ENCODE measurements at regions not wholly inside any gene's neighbourhood (a gene's known extent, or its start where the extent isn't known, plus 50 kb on each side); places are given as distances from the start of the nearest gene placed in this dataset.

GRCh38 chr2:199707593-199708185 lies 143.3 kb downstream of the FTCDNL1 start:
- no peak overlapping the region for H3K4me3 Mint-ChIP-seq
- peaks cover 4% of the 10 kb centered on the region for H3K9me3 Mint-ChIP-seq
- no peak for ATAC-seq (replicated peaks)
- no peaks in the 10 kb centered on the region for H3K36me3 Mint-ChIP-seq (ENCODE audit: low read depth)
- no peak overlapping the region for H3K27ac Mint-ChIP-seq
- H3K27me3 Mint-ChIP-seq, result peaks cover 4% of the 10 kb centered on the region
- no peaks in the 10 kb centered on the region for H3K4me1 Mint-ChIP-seq

DNA sequence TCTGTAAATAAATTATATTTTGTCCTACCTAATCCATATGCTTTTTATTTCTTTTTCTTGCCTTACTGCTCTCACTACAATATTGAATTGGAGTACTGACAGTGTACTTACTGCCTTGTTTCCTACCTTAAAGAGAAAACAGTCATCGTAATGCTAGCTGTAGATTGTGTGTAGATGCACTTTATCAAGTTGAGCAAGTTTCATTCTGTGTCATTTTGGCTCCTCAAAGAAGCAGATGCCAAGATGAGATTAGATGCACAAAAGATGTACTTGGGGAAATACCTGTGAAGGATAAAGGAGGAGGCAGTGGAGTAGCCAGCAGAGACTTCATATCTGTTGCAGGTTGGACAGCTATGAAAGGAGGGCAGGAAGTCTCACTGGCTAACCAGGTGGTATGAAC lies 145.5 kb downstream of the FTCDNL1 start:
- H3K36me3 Mint-ChIP-seq (ENCODE audit: low read depth), result no peaks in the 10 kb centered on the region
- peaks cover 4% of the 10 kb centered on the region for H3K9me3 Mint-ChIP-seq
- no peak overlapping the region for H3K27ac Mint-ChIP-seq
- no peaks in the 10 kb centered on the region for H3K27me3 Mint-ChIP-seq
- no peaks in the 10 kb centered on the region for H3K4me1 Mint-ChIP-seq
- peak; percentile 54 for ATAC-seq (replicated peaks)
- H3K4me3 Mint-ChIP-seq, result no peak overlapping the region

GRCh38 chr2:199704358-199705238 lies 146.4 kb downstream of the FTCDNL1 start:
- Mint-ChIP-seq H3K27me3 (no peaks in the 10 kb centered on the region), H3K4me3 (no peak overlapping the region), H3K27ac (no peak overlapping the region), H3K9me3 (peaks cover 4% of the 10 kb centered on the region), H3K36me3 (ENCODE audit: low read depth) (no peaks in the 10 kb centered on the region), H3K4me1 (no peaks in the 10 kb centered on the region)
- ATAC-seq (replicated peaks), result peak; percentile 48

DNA sequence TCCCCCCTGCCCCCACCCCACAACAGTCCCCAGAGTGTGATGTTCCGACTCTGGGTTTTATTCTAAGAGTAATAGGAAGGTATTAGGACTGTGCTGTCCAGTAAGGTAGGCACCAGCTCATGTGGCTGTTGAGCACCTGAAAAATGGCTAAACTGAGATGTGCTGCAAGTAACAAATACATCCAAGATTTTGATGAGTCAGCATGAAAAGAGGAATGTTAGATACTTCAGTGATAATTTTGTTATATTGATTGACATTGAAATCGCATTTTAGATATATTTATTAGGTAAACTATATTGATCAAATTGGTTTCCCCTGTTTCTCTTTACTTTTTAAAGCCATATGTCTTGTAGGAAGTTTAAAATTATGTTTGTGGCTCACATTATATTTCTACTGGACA lies 147.8 kb downstream of the FTCDNL1 start:
- Mint-ChIP-seq H3K4me3 (no peak overlapping the region), H3K27ac (no peak overlapping the region), H3K27me3 (no peaks in the 10 kb centered on the region), H3K36me3 (ENCODE audit: low read depth) (no peaks in the 10 kb centered on the region), H3K4me1 (no peaks in the 10 kb centered on the region), H3K9me3 (peaks cover 4% of the 10 kb centered on the region)
- ATAC-seq (replicated peaks), result no peak

DNA sequence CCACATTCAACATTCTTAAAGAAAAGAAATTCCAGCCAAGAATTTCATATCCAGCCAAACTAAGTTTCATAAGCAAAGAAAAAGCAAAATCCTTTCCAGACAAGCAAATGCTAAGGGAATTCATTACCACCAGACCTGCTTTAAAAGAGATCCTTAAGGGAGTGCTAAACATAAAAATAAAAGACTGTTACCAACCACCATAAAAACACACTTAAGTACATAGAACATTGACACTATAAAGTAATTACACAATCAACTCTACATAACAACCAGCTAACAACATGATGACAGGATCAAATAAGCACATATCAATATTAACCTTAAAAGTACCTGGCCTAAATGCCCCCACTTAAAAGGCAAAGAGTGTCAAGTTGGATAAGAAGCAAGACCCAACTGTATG lies 153.5 kb downstream of the FTCDNL1 start:
- Mint-ChIP-seq H3K4me1 (no peaks in the 10 kb centered on the region), H3K4me3 (no peak overlapping the region), H3K36me3 (ENCODE audit: low read depth) (no peaks in the 10 kb centered on the region), H3K27me3 (peaks cover 12% of the 10 kb centered on the region), H3K9me3 (no peaks in the 10 kb centered on the region), H3K27ac (no peak overlapping the region)
- ATAC-seq (replicated peaks), result no peak

DNA sequence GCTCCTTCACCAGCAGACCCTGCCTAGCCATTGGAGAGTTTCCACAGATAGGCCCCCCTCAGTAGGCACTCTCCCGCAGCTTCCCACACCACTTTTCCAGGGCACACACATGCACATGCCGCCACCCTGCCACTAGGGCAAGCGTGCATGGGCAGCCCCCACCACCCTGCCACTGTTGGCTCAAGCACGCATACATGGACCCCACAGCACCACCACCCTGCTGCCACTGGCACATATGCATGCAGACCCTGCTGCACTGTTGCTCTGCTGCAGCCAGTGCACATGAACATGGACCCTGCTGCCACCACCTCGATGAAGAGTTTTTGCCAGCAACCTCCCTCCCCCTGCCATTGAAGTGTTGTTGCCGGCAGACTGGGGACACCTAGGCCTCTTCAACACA lies 154.9 kb downstream of the FTCDNL1 start:
- no peak overlapping the region for H3K4me3 Mint-ChIP-seq
- H3K9me3 Mint-ChIP-seq, result no peaks in the 10 kb centered on the region
- no peaks in the 10 kb centered on the region for H3K4me1 Mint-ChIP-seq
- H3K27ac Mint-ChIP-seq, result no peak overlapping the region
- no peak for ATAC-seq (replicated peaks)
- H3K27me3 Mint-ChIP-seq, result peaks cover 15% of the 10 kb centered on the region
- H3K36me3 Mint-ChIP-seq (ENCODE audit: low read depth), result no peaks in the 10 kb centered on the region

DNA sequence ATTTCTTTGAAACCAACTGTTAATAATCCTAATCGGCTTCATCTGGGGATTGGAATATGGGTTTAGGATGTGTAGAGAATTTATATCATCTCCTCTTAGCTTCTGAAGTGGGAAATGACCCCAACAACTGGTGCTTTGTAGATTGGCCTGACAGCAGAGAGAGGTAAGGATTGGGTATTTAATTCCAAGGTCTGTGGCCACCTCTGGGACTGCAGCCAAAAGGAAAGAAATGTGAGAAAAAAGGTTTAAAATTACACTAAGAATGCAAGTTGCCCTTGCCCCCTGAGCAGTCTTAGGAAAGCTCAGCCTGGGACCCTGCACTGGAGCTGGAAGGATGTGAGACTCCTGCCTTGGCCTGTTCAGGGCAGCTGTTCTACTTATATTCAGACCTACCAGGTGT lies 157.1 kb downstream of the FTCDNL1 start:
- Mint-ChIP-seq H3K36me3 (ENCODE audit: low read depth) (no peaks in the 10 kb centered on the region), H3K27me3 (peaks cover 15% of the 10 kb centered on the region), H3K27ac (no peak overlapping the region), H3K4me3 (no peak overlapping the region), H3K9me3 (no peaks in the 10 kb centered on the region), H3K4me1 (no peaks in the 10 kb centered on the region)
- no peak for ATAC-seq (replicated peaks)

GRCh38 chr2:199692489-199692888 lies 158.5 kb downstream of the FTCDNL1 start:
- Mint-ChIP-seq H3K4me1 (no peaks in the 10 kb centered on the region), H3K27me3 (peaks cover 9% of the 10 kb centered on the region), H3K27ac (no peak overlapping the region), H3K36me3 (ENCODE audit: low read depth) (no peaks in the 10 kb centered on the region), H3K9me3 (no peaks in the 10 kb centered on the region), H3K4me3 (no peak overlapping the region)
- ATAC-seq (replicated peaks), result no peak

- Mint-ChIP-seq H3K9me3 (no peaks in the 10 kb centered on the region), H3K36me3 (ENCODE audit: low read depth) (no peaks in the 10 kb centered on the region), H3K27me3 (peaks cover 3% of the 10 kb centered on the region)
These were observed 160.8 kb downstream of the FTCDNL1 start for GRCh38 chr2:199690225-199690624.

GRCh38 chr2:199685669-199686068 lies 165.3 kb downstream of the FTCDNL1 start:
- Mint-ChIP-seq H3K36me3 (ENCODE audit: low read depth) (no peaks in the 10 kb centered on the region), H3K9me3 (no peaks in the 10 kb centered on the region), H3K27ac (no peak overlapping the region), H3K4me3 (no peak overlapping the region), H3K27me3 (no peaks in the 10 kb centered on the region), H3K4me1 (no peaks in the 10 kb centered on the region)
- peak; percentile 43 for ATAC-seq (replicated peaks)

More at GRCh38 chr2:199690225-199690624, 160.8 kb downstream of the FTCDNL1 start:
- Mint-ChIP-seq H3K27ac (no peak overlapping the region), H3K4me1 (no peaks in the 10 kb centered on the region), H3K4me3 (no peak overlapping the region)
- ATAC-seq (replicated peaks), result no peak

DNA sequence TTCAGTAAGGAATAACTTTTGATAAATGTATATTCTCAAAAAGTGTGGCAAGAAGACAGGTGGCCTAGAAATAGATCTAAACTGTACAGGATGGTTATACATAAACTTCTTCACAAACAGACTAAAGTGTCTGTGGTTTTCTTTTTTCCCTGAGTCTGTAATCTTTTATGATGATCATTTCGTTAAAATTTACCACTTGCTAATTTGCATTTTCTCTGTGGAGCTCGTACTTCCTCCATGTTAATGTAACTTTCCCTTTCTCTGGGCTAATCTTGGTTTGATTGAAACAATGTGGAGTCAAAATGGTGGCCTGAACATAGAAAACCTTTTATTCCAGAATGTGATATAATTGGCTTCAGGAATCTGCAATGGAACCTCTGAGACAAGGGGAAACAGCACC lies 166.2 kb downstream of the FTCDNL1 start:
- peaks cover 4% of the 10 kb centered on the region for H3K27me3 Mint-ChIP-seq
- no peaks in the 10 kb centered on the region for H3K4me1 Mint-ChIP-seq
- no peaks in the 10 kb centered on the region for H3K36me3 Mint-ChIP-seq (ENCODE audit: low read depth)
- no peak for ATAC-seq (replicated peaks)
- H3K9me3 Mint-ChIP-seq, result no peaks in the 10 kb centered on the region
- no peak overlapping the region for H3K27ac Mint-ChIP-seq
- no peak overlapping the region for H3K4me3 Mint-ChIP-seq

GRCh38 chr2:199684168-199684567 lies 166.8 kb downstream of the FTCDNL1 start:
- ATAC-seq (replicated peaks), result no peak
- no peaks in the 10 kb centered on the region for H3K4me1 Mint-ChIP-seq
- H3K9me3 Mint-ChIP-seq, result no peaks in the 10 kb centered on the region
- H3K27ac Mint-ChIP-seq, result no peak overlapping the region
- H3K27me3 Mint-ChIP-seq, result peaks cover 4% of the 10 kb centered on the region
- no peak overlapping the region for H3K4me3 Mint-ChIP-seq
- H3K36me3 Mint-ChIP-seq (ENCODE audit: low read depth), result no peaks in the 10 kb centered on the region

- peaks cover 4% of the 10 kb centered on the region for H3K27me3 Mint-ChIP-seq
These were observed 169.0 kb downstream of the FTCDNL1 start for GRCh38 chr2:199682001-199682400.

DNA sequence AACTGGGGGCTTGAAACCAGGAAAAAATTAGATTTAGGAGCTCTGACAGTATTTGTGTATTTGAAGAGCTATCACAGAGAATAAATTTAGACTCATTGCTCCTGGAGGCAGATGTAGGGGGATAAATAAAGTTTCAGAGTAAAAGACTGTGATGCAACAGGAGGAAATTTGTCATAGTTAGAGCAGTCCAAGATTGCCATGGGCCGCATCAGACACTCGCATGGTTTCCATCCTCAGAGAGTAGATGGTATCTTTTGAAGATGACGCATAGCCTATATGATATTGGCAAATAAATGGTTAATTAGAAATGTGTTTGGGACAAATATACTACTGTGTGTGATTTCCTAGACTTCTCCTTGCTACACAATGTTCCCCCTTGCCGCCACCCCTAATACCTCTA lies 170.5 kb downstream of the FTCDNL1 start:
- Mint-ChIP-seq H3K27me3 (peaks cover 4% of the 10 kb centered on the region), H3K27ac (no peak overlapping the region), H3K36me3 (ENCODE audit: low read depth) (no peaks in the 10 kb centered on the region), H3K4me3 (no peak overlapping the region), H3K4me1 (no peaks in the 10 kb centered on the region), H3K9me3 (no peaks in the 10 kb centered on the region)
- ATAC-seq (replicated peaks), result no peak

More at GRCh38 chr2:199682001-199682400, 169.0 kb downstream of the FTCDNL1 start:
- Mint-ChIP-seq H3K9me3 (no peaks in the 10 kb centered on the region), H3K36me3 (ENCODE audit: low read depth) (no peaks in the 10 kb centered on the region), H3K4me3 (no peak overlapping the region), H3K4me1 (no peaks in the 10 kb centered on the region), H3K27ac (no peak overlapping the region)
- ATAC-seq (replicated peaks), result no peak

DNA sequence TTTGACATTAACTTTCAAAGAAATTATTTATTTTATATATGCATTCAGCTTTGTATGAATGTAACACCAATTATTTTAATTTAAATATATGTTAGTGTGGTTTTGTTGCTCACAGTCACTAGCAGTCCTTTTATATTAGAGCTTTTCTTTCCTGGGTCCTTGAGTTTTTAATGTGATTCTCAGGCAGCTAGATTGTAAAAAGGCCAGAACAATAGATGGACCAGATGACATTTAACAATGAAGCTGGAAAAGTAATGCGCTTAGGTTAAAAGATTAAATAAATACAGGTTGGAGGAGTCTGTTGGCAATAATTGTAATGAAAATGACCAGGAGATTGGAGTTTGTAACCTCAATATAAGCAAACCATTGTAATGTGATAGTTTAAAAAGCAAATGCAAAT lies 171.1 kb downstream of the FTCDNL1 start:
- no peaks in the 10 kb centered on the region for H3K36me3 Mint-ChIP-seq (ENCODE audit: low read depth)
- no peak overlapping the region for H3K4me3 Mint-ChIP-seq
- no peaks in the 10 kb centered on the region for H3K9me3 Mint-ChIP-seq
- no peak for ATAC-seq (replicated peaks)
- no peak overlapping the region for H3K27ac Mint-ChIP-seq
- H3K27me3 Mint-ChIP-seq, result peaks cover 4% of the 10 kb centered on the region
- no peaks in the 10 kb centered on the region for H3K4me1 Mint-ChIP-seq
